Stomach (tissue), 4 donors: ENCODE measurements at regions not wholly inside any gene's neighbourhood (a gene's known extent, or its start where the extent isn't known, plus 50 kb on each side); places are given as distances from the start of the nearest gene placed in this dataset.

ENCODE experiments used
- CTCF ChIP-seq, 7 experiments: fragments of 450-650 bp in 4 of 7; fragments of 200-600 bp in 3 of 7; sonication (generic) in 3 of 7; IDR thresholded peaks; one replicate each; pipeline ENCODE4 v1.5.1; 2016 to 2019; ENCODE audit warnings: antibody characterized with exemption in 7 of 7, control low read depth in 2 of 7, mild to moderate bottlenecking in 1 of 7
- POLR2A ChIP-seq, 4 donors: fragments of 450-650 bp; IDR thresholded peaks; one replicate each; pipeline ENCODE4 v1.6.1; 2016; ENCODE audit warnings: antibody characterized with exemption in 4 of 4, control low read depth in 2 of 4, mild to moderate bottlenecking in 1 of 4, moderate library complexity in 1 of 4
- POLR2AphosphoS5 ChIP-seq, 3 donors: sonication (generic); formaldehyde crosslinking; IDR thresholded peaks; one replicate each; pipeline ENCODE4 v1.6.1; 2016; ENCODE audit warnings: antibody characterized with exemption in 3 of 3

- TF ChIP-seq CTCF (IDR thresholded peaks at IDR 0.05) (no peak), POLR2AphosphoS5 (IDR thresholded peaks at IDR 0.05) (no peak), POLR2A (IDR thresholded peaks at IDR 0.05) (no peak)
These were observed 1241.1 kb upstream of the EYS start for GRCh38 chr6:66948106-66948505.
